K562 (cell line): ENCODE measurements at regions not wholly inside any gene's neighbourhood (a gene's known extent, or its start where the extent isn't known, plus 50 kb on each side); places are given as distances from the start of the nearest gene placed in this dataset.

Experiments used
- ATAC-seq: fragments of 200-7000 bp; cut with Tn5 transposase; 3 replicates; pipeline ENCODE4 v1.9.1; 2020; ENCODE audit warnings: moderate library complexity
- BruUV-seq: library from RNA; stranded (reverse); fragments of 400-500 nt; replicated peaks from 2 replicates; lab custom pipeline; 2021; lab: Mats Ljungman, UMichigan
- CTCF ChIA-PET: fragments of 300-600 bp; formaldehyde crosslinking; extraction: SDS; loops from one replicate; lab custom pipeline; 2021; ENCODE audit warnings: low intra/inter-chr PET ratio; lab: Yijun Ruan, JAX
- POLR2A ChIA-PET: fragments of 300-600, 350-650 bp; sonication (Branson Sonifier 250); formaldehyde crosslinking; extraction: SDS; loops from one replicate; lab custom pipeline; 2021; ENCODE audit warnings: antibody characterized with exemption, inconsistent platforms; lab: Yijun Ruan, JAX
- DNase-seq, 4 experiments: peaks; one replicate each; pipeline versions ENCODE4 v3.0.0 to v3.0.0-alpha.2; 2011 to 2018; ENCODE audit warnings: low spot score in 3 of 4, mixed read lengths in 3 of 4; ENCODE audit errors: extremely low read depth in 1 of 4
- FAIRE-seq: peaks from 2 replicates; lab custom pipeline; 2011; peaks lifted over from hg19 to GRCh38; lab: Jason Lieb, UNC
- H2AFZ ChIP-seq: 2 replicates; pipeline ENCODE4 v1.6.0; 2011; ENCODE audit warnings: low read depth, low read length, control low read depth, inconsistent platforms
- H3K27ac ChIP-seq: fragments of 200-600 bp; 3 replicates; pipeline ENCODE4 v1.8.0; 2011; ENCODE audit warnings: low read depth, mild to moderate bottlenecking, control low read depth, inconsistent platforms, low read length, moderate library complexity, mixed read lengths; ENCODE audit errors: extremely low read depth
- H3K27me3 ChIP-seq, 2 experiments: fragments of 300-600 bp in 1 of 2; 2 replicates in 1 of 2; 3 replicates in 1 of 2; pipeline versions ENCODE4 v1.6.0 to v1.8.0; 2011; ENCODE audit warnings: inconsistent platforms in 2 of 2, low read length in 2 of 2, mild to moderate bottlenecking in 1 of 2, mixed read lengths in 1 of 2, moderate library complexity in 1 of 2; ENCODE audit not compliant: control insufficient read depth in 2 of 2, insufficient read depth in 2 of 2
- H3K36me3 ChIP-seq: fragments of 300-600 bp; 3 replicates; pipeline ENCODE4 v1.8.0; 2011; ENCODE audit warnings: mild to moderate bottlenecking, low read length, inconsistent platforms; ENCODE audit not compliant: control insufficient read depth, insufficient read depth
- H3K4me1 ChIP-seq, 2 experiments: fragments of 200-600 bp in 1 of 2; replicated peaks in 1 of 2; 2 replicates in 1 of 2; 3 replicates in 1 of 2; pipeline versions ENCODE4 v1.5.1 to v1.8.0; 2011; ENCODE audit warnings: inconsistent platforms in 2 of 2, low read length in 2 of 2, mild to moderate bottlenecking in 1 of 2, mixed read lengths in 1 of 2, moderate library complexity in 1 of 2; ENCODE audit not compliant: control insufficient read depth in 2 of 2, insufficient read depth in 2 of 2
- H3K4me2 ChIP-seq: 2 replicates; pipeline ENCODE4 v1.6.1; 2011; ENCODE audit warnings: low read length, control low read depth, inconsistent platforms, mixed read lengths; ENCODE audit not compliant: insufficient read depth
- H3K4me3 ChIP-seq: fragments of 200-600 bp; sonication (generic), shearing (Covaris generic); 2 replicates; pipeline ENCODE4 v1.5.1; 2016; ENCODE audit warnings: control low read depth, inconsistent platforms
- H3K79me2 ChIP-seq: fragments of 200-600 bp; 3 replicates; pipeline ENCODE4 v1.8.0; 2011; ENCODE audit warnings: low read length, inconsistent platforms; ENCODE audit not compliant: control insufficient read depth, insufficient read depth
- H3K9ac ChIP-seq, 2 experiments: 2 replicates each; pipeline versions ENCODE4 v1.6.0 to v1.6.1; 2011; ENCODE audit warnings: low read depth in 2 of 2, low read length in 2 of 2, control low read depth in 1 of 2, inconsistent platforms in 1 of 2, mild to moderate bottlenecking in 1 of 2, mixed read lengths in 1 of 2; ENCODE audit not compliant: insufficient read depth in 1 of 2
- H3K9me1 ChIP-seq: one replicate; pipeline ENCODE4 v1.6.0; 2011; ENCODE audit warnings: inconsistent platforms, mild to moderate bottlenecking, low read length, moderate library complexity; ENCODE audit not compliant: control insufficient read depth, insufficient read depth
- H3K9me3 ChIP-seq: replicated peaks from 2 replicates; pipeline ENCODE4 v1.5.1; 2011; ENCODE audit warnings: low read depth, low read length, inconsistent platforms; ENCODE audit not compliant: control insufficient read depth, insufficient read depth
- H4K20me1 ChIP-seq: replicated peaks from 2 replicates; pipeline ENCODE4 v1.6.1; 2011; ENCODE audit warnings: low read length, inconsistent platforms, mixed read lengths; ENCODE audit not compliant: control insufficient read depth, insufficient read depth
- COPS2 ChIP-seq: fragments of 450-650 bp; conservative IDR thresholded peaks from 2 replicates; pipeline ENCODE4 v1.6.1; 2016; ENCODE audit warnings: mild to moderate bottlenecking, moderate library complexity
- EP400 ChIP-seq: fragments of 450-650 bp; IDR thresholded peaks from 2 replicates; pipeline ENCODE4 v1.6.1; 2017; ENCODE audit warnings: antibody characterized with exemption, mild to moderate bottlenecking, moderate library complexity
- HNRNPK ChIP-seq: fragments of 200-400 bp; formaldehyde crosslinking; IDR thresholded peaks from one replicate; pipeline ENCODE4 v1.6.1; 2018; ENCODE audit warnings: mild to moderate bottlenecking, low read depth, low read length; ENCODE audit not compliant: poor library complexity, severe bottlenecking
- KLF6 ChIP-seq: fragments of 250-450 bp; sonication (Bioruptor Pico); IDR thresholded peaks from 2 replicates; pipeline ENCODE4 v1.4.0; 2020; ENCODE audit warnings: mild to moderate bottlenecking, moderate library complexity, borderline replicate concordance
- L3MBTL2 ChIP-seq: fragments of 450-650 bp; IDR thresholded peaks from 2 replicates; pipeline ENCODE4 v1.6.1; 2016; ENCODE audit warnings: mild to moderate bottlenecking, moderate library complexity
- PHB2 ChIP-seq: fragments of 450-650 bp; IDR thresholded peaks from 2 replicates; pipeline ENCODE4 v1.6.1; 2017; ENCODE audit warnings: low read depth
- RBFOX2 ChIP-seq: fragments of 200-400 bp; formaldehyde crosslinking; IDR thresholded peaks from 2 replicates; pipeline ENCODE4 v1.6.1; 2017; ENCODE audit warnings: low read depth, mild to moderate bottlenecking, low read length, moderate library complexity
- TEAD1 ChIP-seq, 2 experiments: fragments of 450-650 bp in 1 of 2; sonication (generic) in 1 of 2; formaldehyde crosslinking; IDR thresholded peaks; 2 replicates each; pipeline versions ENCODE4 v1.4.0 to v1.8.0; 2020 to 2022; ENCODE audit warnings: mild to moderate bottlenecking in 2 of 2, missing genetic modification reagents in 1 of 2
- YY1 ChIP-seq, 3 experiments: IDR thresholded peaks; 2 replicates each; pipeline ENCODE4 v1.6.1; 2011; ENCODE audit warnings: low read length in 2 of 3, mild to moderate bottlenecking in 2 of 3, moderate library complexity in 2 of 3, borderline replicate concordance in 1 of 3, control low read depth in 1 of 3, low read depth in 1 of 3; ENCODE audit not compliant: insufficient read depth in 3 of 3, insufficient replicate concordance in 2 of 3, control insufficient read depth in 1 of 3, insufficient read length in 1 of 3; ENCODE audit errors: extremely low read depth in 1 of 3
- WGBS: fragments of 100-300 bp; shearing (Covaris generic); methylation state at CpG from one replicate; pipeline ENCODE4 v1.1.6; 2016; ENCODE audit warnings: low coverage, mixed read lengths; ENCODE audit not compliant: insufficient coverage; ENCODE audit errors: missing lambda C conversion rate; 5-methylcytosine and 5-hydroxymethylcytosine counted together
- in situ Hi-C: fragments of 300-500 bp; cut with MboI; formaldehyde crosslinking; loops from 4 replicates; pipeline ENCODE4 v1.15.0; 2018; ENCODE audit warnings: inconsistent platforms, mixed read lengths
- intact Hi-C: fragments of 100-400 bp; cut with micrococcal nuclease; formaldehyde crosslinking; loops from 2 replicates; pipeline ENCODE4 v1.14.2; 2022

GRCh38 chr4:30801876-30802275 lies 81.7 kb downstream of the PCDH7 start:
- WGBS = 0% methylated on average over 2 of the region's 2 CpGs
- Histone ChIP-seq H3K36me3 (no peaks in the 10 kb centered on the region), H3K79me2 (no peaks in the 10 kb centered on the region), H3K9me1 (no peaks in the 10 kb centered on the region), H3K4me1 (no peaks in the 10 kb centered on the region), H3K9ac (no peak overlapping the region), H4K20me1 (no peaks in the 10 kb centered on the region), H3K27ac (no peak overlapping the region), H3K27me3 (no peaks in the 10 kb centered on the region), H3K4me2 (no peak overlapping the region), H3K4me3 (no peak overlapping the region), H3K9me3 (no peaks in the 10 kb centered on the region), H2AFZ (no peak overlapping the region)
- no peak for DNase-seq
- no peak for TF ChIP-seq L3MBTL2
- TF ChIP-seq KLF6 (CRISPR knock-in tag) = no peak
- in situ Hi-C loops (no loop called here), intact Hi-C loops (no loop called here)
- POLR2A ChIA-PET = no interaction called here
- FAIRE-seq = no peak
- CTCF ChIA-PET = no interaction called here
- no TSS peak for BruUV-seq
- no peak for ATAC-seq

GRCh38 chr4:30802622-30803323 lies 82.6 kb downstream of the PCDH7 start:
- 0% methylated on average over 3 of the region's 3 CpGs for WGBS
- Histone ChIP-seq H3K79me2 (no peaks in the 10 kb centered on the region), H3K9me3 (no peaks in the 10 kb centered on the region), H3K27ac (no peak overlapping the region), H3K9ac (no peak overlapping the region), H3K36me3 (no peaks in the 10 kb centered on the region), H3K27me3 (no peaks in the 10 kb centered on the region), H2AFZ (no peak overlapping the region), H3K9me1 (no peaks in the 10 kb centered on the region), H4K20me1 (no peaks in the 10 kb centered on the region), H3K4me3 (no peak overlapping the region), H3K4me2 (no peak overlapping the region), H3K4me1 (no peaks in the 10 kb centered on the region)
- FAIRE-seq (no peak), DNase-seq (no peak), ATAC-seq (no peak)
- intact Hi-C loops = no loop called here
- ChIA-PET POLR2A (no interaction called here), CTCF (no interaction called here)
- in situ Hi-C loops = no loop called here
- BruUV-seq = no TSS peak
- TF ChIP-seq TEAD1 (CRISPR knock-in tag; IDR thresholded peaks at IDR 0.05) (no peak), YY1 (IDR thresholded peaks at IDR 0.05; ENCODE audit: borderline replicate concordance in 1 of 3, control insufficient read depth in 1 of 3, extremely low read depth in 1 of 3, insufficient read depth in 3 of 3, insufficient read length in 1 of 3, insufficient replicate concordance in 2 of 3, low read depth in 1 of 3, low read length in 2 of 3) (no peak), EP400 (no peak), RBFOX2 (no peak), PHB2 (no peak), HNRNPK (no peak), COPS2 (no peak)
